H9 (cell line): ENCODE measurements at regions not wholly inside any gene's neighbourhood (a gene's known extent, or its start where the extent isn't known, plus 50 kb on each side); places are given as distances from the start of the nearest gene placed in this dataset.

Experiments
- DNase-seq: peaks from one replicate; pipeline ENCODE4 v3.0.0-alpha.2; 2017
- H2AFZ ChIP-seq: one replicate; pipeline ENCODE4 v1.6.1; 2013; ENCODE audit warnings: mild to moderate bottlenecking, low read length, control low read depth, moderate library complexity
- H2AK5ac ChIP-seq: 2 replicates; pipeline ENCODE4 v1.6.1; 2013; ENCODE audit warnings: low read length, control low read depth, mixed read lengths; ENCODE audit not compliant: insufficient read length
- H2BK120ac ChIP-seq: one replicate; pipeline ENCODE4 v1.6.1; 2013; ENCODE audit warnings: low read depth, mild to moderate bottlenecking, low read length, control low read depth, inconsistent platforms; ENCODE audit not compliant: poor library complexity, severe bottlenecking
- H2BK12ac ChIP-seq: 2 replicates; pipeline ENCODE4 v1.6.1; 2013; ENCODE audit warnings: low read length, control low read depth, mixed read lengths, low read depth; ENCODE audit not compliant: insufficient read length
- H2BK15ac ChIP-seq: 2 replicates; pipeline ENCODE4 v1.6.1; 2013; ENCODE audit warnings: low read depth, low read length, control low read depth
- H2BK20ac ChIP-seq: one replicate; pipeline ENCODE4 v1.6.1; 2013; ENCODE audit warnings: low read depth, mild to moderate bottlenecking, low read length, control low read depth, inconsistent platforms; ENCODE audit not compliant: poor library complexity, severe bottlenecking
- H2BK5ac ChIP-seq: 2 replicates; pipeline ENCODE4 v1.6.1; 2013; ENCODE audit warnings: low read length, control low read depth, mixed read lengths; ENCODE audit not compliant: insufficient read length
- H3K14ac ChIP-seq: 2 replicates; pipeline ENCODE4 v1.6.1; 2013; ENCODE audit warnings: low read length, control low read depth; ENCODE audit not compliant: insufficient read depth
- H3K18ac ChIP-seq: 2 replicates; pipeline ENCODE4 v1.6.1; 2013; ENCODE audit warnings: low read depth, mild to moderate bottlenecking, mixed read lengths, low read length, control low read depth; ENCODE audit not compliant: insufficient read length
- H3K23ac ChIP-seq: 2 replicates; pipeline ENCODE4 v1.6.1; 2013; ENCODE audit warnings: low read length, control low read depth, mixed read lengths, low read depth; ENCODE audit not compliant: insufficient read length
- H3K23me2 ChIP-seq: 2 replicates; pipeline ENCODE4 v1.6.1; 2013; ENCODE audit warnings: low read depth, mild to moderate bottlenecking, mixed read lengths, low read length, control low read depth; ENCODE audit not compliant: insufficient read length, poor library complexity, severe bottlenecking
- H3K27ac ChIP-seq: 2 replicates; pipeline ENCODE4 v1.5.1; 2013; ENCODE audit warnings: low read length, control low read depth, mixed read lengths, low read depth; ENCODE audit not compliant: insufficient read length
- H3K27me3 ChIP-seq: 2 replicates; pipeline ENCODE4 v1.6.1; 2013; ENCODE audit warnings: low read length, control low read depth, inconsistent platforms; ENCODE audit not compliant: insufficient read depth
- H3K4ac ChIP-seq: 2 replicates; pipeline ENCODE4 v1.6.1; 2013; ENCODE audit warnings: low read depth, mild to moderate bottlenecking, control low read depth, inconsistent platforms, low read length, moderate library complexity
- H3K4me1 ChIP-seq: 2 replicates; pipeline ENCODE4 v1.6.1; 2013; ENCODE audit warnings: low read length, control low read depth, inconsistent platforms; ENCODE audit not compliant: insufficient read depth
- H3K4me2 ChIP-seq: 2 replicates; pipeline ENCODE4 v1.6.1; 2013; ENCODE audit warnings: low read length, control low read depth, mixed read lengths; ENCODE audit not compliant: insufficient read length, insufficient read depth
- H3K56ac ChIP-seq: 2 replicates; pipeline ENCODE4 v1.6.1; 2013; ENCODE audit warnings: low read depth, mild to moderate bottlenecking, mixed read lengths, low read length, control low read depth; ENCODE audit not compliant: insufficient read length
- H3K79me1 ChIP-seq: 2 replicates; pipeline ENCODE4 v1.6.1; 2013; ENCODE audit warnings: low read depth, mild to moderate bottlenecking, moderate library complexity, low read length, control low read depth, inconsistent platforms; ENCODE audit not compliant: insufficient read depth, poor library complexity, severe bottlenecking
- H3K79me2 ChIP-seq: 2 replicates; pipeline ENCODE4 v1.6.1; 2013; ENCODE audit warnings: low read length, control low read depth, inconsistent platforms; ENCODE audit not compliant: insufficient read depth
- H3K9ac ChIP-seq: 2 replicates; pipeline ENCODE4 v1.6.1; 2013; ENCODE audit warnings: low read length, control low read depth, mixed read lengths; ENCODE audit not compliant: insufficient read length; ENCODE audit errors: extremely low read depth
- H3K9me3 ChIP-seq: one replicate; pipeline ENCODE4 v1.6.1; 2013; ENCODE audit warnings: low read depth, low read length, inconsistent platforms; ENCODE audit not compliant: control insufficient read depth
- H3T11ph ChIP-seq: one replicate; pipeline ENCODE4 v1.6.1; 2013; ENCODE audit warnings: mild to moderate bottlenecking, low read length, control low read depth, inconsistent platforms
- H4K20me1 ChIP-seq: one replicate; pipeline ENCODE4 v1.6.1; 2013; ENCODE audit not compliant: control insufficient read depth, insufficient read length, insufficient read depth
- H4K5ac ChIP-seq: 2 replicates; pipeline ENCODE4 v1.6.1; 2013; ENCODE audit warnings: low read depth, mild to moderate bottlenecking, mixed read lengths, low read length, control low read depth; ENCODE audit not compliant: insufficient read length
- H4K8ac ChIP-seq: replicated peaks from 2 replicates; pipeline ENCODE4 v1.6.1; 2013; ENCODE audit warnings: low read length, control low read depth, mixed read lengths, low read depth; ENCODE audit not compliant: insufficient read length
- H4K91ac ChIP-seq: 2 replicates; pipeline ENCODE4 v1.6.1; 2013; ENCODE audit warnings: low read depth, mild to moderate bottlenecking, moderate library complexity, mixed read lengths, low read length, control low read depth; ENCODE audit not compliant: insufficient read length
- H3K27ac Mint-ChIP-seq, 3 experiments: 2 replicates in 2 of 3; 3 replicates in 1 of 3; pipeline ENCODE4 v1.8.0; 2020 to 2021; ENCODE audit warnings: mixed read lengths in 3 of 3, mild to moderate bottlenecking in 1 of 3, moderate library complexity in 1 of 3
- H3K27me3 Mint-ChIP-seq: 2 replicates; pipeline ENCODE4 v1.8.0; 2021; ENCODE audit warnings: low read depth, mild to moderate bottlenecking, moderate library complexity, mixed read lengths
- H3K36me3 Mint-ChIP-seq, 3 experiments: 2 replicates in 2 of 3; 3 replicates in 1 of 3; pipeline ENCODE4 v1.8.0; 2020 to 2021; ENCODE audit warnings: low read depth in 3 of 3, mixed read lengths in 3 of 3; ENCODE audit not compliant: insufficient read depth in 1 of 3
- H3K4me1 Mint-ChIP-seq, 2 experiments: 2 replicates each; pipeline ENCODE4 v1.8.0; 2020; ENCODE audit warnings: mixed read lengths in 2 of 2
- H3K4me3 Mint-ChIP-seq, 2 experiments: 2 replicates in 1 of 2; 3 replicates in 1 of 2; pipeline ENCODE4 v1.8.0; 2020 to 2021; ENCODE audit warnings: mild to moderate bottlenecking in 2 of 2, mixed read lengths in 2 of 2, moderate library complexity in 1 of 2
- H3K9me3 Mint-ChIP-seq, 2 experiments: 2 replicates in 1 of 2; 3 replicates in 1 of 2; pipeline ENCODE4 v1.8.0; 2020; ENCODE audit warnings: mild to moderate bottlenecking in 2 of 2, mixed read lengths in 2 of 2, moderate library complexity in 1 of 2
- WGBS: extraction: QIAGEN DNeasy Blood & Tissue Kit; methylation state at CpG from one replicate; pipeline ENCODE4 v1.1.7; 2013; ENCODE audit warnings: missing lambda C conversion rate, low lambda C conversion rate, mixed read lengths; ENCODE audit not compliant: insufficient read length; ENCODE audit errors: extremely low coverage; 5-methylcytosine and 5-hydroxymethylcytosine counted together
- TF ChIP-seq, protein P1 (sequence below): fragments of 200-600 bp; sonication (generic); conservative IDR thresholded peaks from 3 replicates; pipeline ENCODE4 v1.8.0; 2021; ENCODE audit warnings: antibody characterized with exemption, mild to moderate bottlenecking

DNA sequence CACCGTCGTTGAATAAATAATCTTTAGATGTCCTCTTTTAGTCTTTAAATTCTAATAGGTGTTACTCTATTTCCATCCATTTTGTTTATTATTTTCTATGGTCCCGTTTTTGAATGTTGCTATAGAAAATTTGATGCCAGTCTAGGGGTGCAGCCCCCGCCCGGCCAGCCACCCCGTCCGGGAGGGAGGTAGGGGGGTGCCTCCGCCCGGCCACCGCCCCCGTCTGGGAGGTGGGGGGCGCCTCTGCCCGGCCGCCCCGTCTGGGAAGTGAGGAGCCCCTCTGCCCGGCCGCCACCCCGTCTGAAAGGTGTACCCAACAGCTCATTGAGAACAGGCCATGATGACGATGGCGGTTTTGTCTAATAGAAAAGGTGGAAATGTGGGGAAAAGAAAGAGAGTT, 2372.2 kb upstream of the WWC1 start:
- Histone ChIP-seq H3T11ph (no peak overlapping the region), H2AFZ (no peak overlapping the region), H3K9me3 (no peaks in the 10 kb centered on the region), H3K4me1 (no peaks in the 10 kb centered on the region), H3K14ac (no peak overlapping the region), H4K20me1 (no peaks in the 10 kb centered on the region), H3K4me2 (no peak overlapping the region), H2BK12ac (no peak overlapping the region), H3K23me2 (no peaks in the 10 kb centered on the region), H3K27me3 (no peaks in the 10 kb centered on the region), H4K5ac (no peak overlapping the region), H3K23ac (no peak overlapping the region), H2AK5ac (no peak overlapping the region), H2BK5ac (no peak overlapping the region), H2BK15ac (no peak overlapping the region), H2BK120ac (no peak overlapping the region), H2BK20ac (no peak overlapping the region), H4K91ac (no peak overlapping the region), H4K8ac (no peak overlapping the region), H3K79me2 (no peaks in the 10 kb centered on the region), H3K18ac (no peak overlapping the region), H3K56ac (no peak overlapping the region), H3K27ac (no peak overlapping the region), H3K9ac (no peak overlapping the region), H3K79me1 (no peaks in the 10 kb centered on the region), H3K4ac (no peak overlapping the region)
- Mint-ChIP-seq H3K27ac (no peak overlapping the region), H3K36me3 (peaks cover 0 to 6% (median 2%) of the 10 kb centered on the region in 3 experiments; a peak in 1 of 7 replicates), H3K4me1 (no peaks in the 10 kb centered on the region), H3K9me3 (peaks cover 3 to 5% of the 10 kb centered on the region in 2 experiments; a peak in 2 of 5 replicates), H3K27me3 (no peaks in the 10 kb centered on the region), H3K4me3 (no peak overlapping the region)
- no CpG with 5 or more reads among the region's 20 CpGs for WGBS
- DNase-seq = no peak
- TF ChIP-seq, protein P1, sequence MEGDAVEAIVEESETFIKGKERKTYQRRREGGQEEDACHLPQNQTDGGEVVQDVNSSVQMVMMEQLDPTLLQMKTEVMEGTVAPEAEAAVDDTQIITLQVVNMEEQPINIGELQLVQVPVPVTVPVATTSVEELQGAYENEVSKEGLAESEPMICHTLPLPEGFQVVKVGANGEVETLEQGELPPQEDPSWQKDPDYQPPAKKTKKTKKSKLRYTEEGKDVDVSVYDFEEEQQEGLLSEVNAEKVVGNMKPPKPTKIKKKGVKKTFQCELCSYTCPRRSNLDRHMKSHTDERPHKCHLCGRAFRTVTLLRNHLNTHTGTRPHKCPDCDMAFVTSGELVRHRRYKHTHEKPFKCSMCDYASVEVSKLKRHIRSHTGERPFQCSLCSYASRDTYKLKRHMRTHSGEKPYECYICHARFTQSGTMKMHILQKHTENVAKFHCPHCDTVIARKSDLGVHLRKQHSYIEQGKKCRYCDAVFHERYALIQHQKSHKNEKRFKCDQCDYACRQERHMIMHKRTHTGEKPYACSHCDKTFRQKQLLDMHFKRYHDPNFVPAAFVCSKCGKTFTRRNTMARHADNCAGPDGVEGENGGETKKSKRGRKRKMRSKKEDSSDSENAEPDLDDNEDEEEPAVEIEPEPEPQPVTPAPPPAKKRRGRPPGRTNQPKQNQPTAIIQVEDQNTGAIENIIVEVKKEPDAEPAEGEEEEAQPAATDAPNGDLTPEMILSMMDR = no peak
